ENCODE measurements at regions not wholly inside any gene's neighbourhood (a gene's known extent, or its start where the extent isn't known, plus 50 kb on each side); places are given as distances from the start of the nearest gene placed in this dataset.

- no peak overlapping the region for H3K4me3 ChIP-seq
- TF ChIP-seq CTCF (IDR thresholded peaks at IDR 0.05; ENCODE audit: low read depth, low read length): no peak
- no peak for DNase-seq (ENCODE audit: low read depth in 1 of 2, low spot score in 1 of 2)
- H3K9me3 ChIP-seq (ENCODE audit: low read depth): no peaks in the 10 kb centered on the region
- no peaks in the 10 kb centered on the region for H3K36me3 ChIP-seq
- no peaks in the 10 kb centered on the region for H3K27me3 ChIP-seq
- H3K27ac ChIP-seq: no peak overlapping the region
- no peaks in the 10 kb centered on the region for H3K4me1 ChIP-seq (ENCODE audit: low read depth)
Measured at GRCh38 chr3:151935446-151935845, 62.0 kb downstream of the SUCNR1 start.

GRCh38 chr3:151940481-151940880, 67.0 kb downstream of the SUCNR1 start:
- H3K36me3 ChIP-seq: no peaks in the 10 kb centered on the region
- no peak overlapping the region for H3K27ac ChIP-seq
- H3K9me3 ChIP-seq (ENCODE audit: low read depth): no peaks in the 10 kb centered on the region
- H3K4me1 ChIP-seq (ENCODE audit: low read depth): no peaks in the 10 kb centered on the region
- no peak overlapping the region for H3K4me3 ChIP-seq
- TF ChIP-seq CTCF (IDR thresholded peaks at IDR 0.05; ENCODE audit: low read depth, low read length): no peak
- H3K27me3 ChIP-seq: no peaks in the 10 kb centered on the region
- no peak for DNase-seq (ENCODE audit: low read depth in 1 of 2, low spot score in 1 of 2)

- no peak overlapping the region for H3K27ac ChIP-seq
- no peak overlapping the region for H3K4me3 ChIP-seq
Measured at GRCh38 chr3:151943539-151943938, 70.1 kb downstream of the SUCNR1 start.

GRCh38 chr3:151944356-151944755, 70.9 kb downstream of the SUCNR1 start:
- DNase-seq (ENCODE audit: low read depth in 1 of 2, low spot score in 1 of 2): no peak
- Histone ChIP-seq H3K4me3 (no peak overlapping the region), H3K9me3 (ENCODE audit: low read depth) (no peaks in the 10 kb centered on the region), H3K36me3 (no peaks in the 10 kb centered on the region), H3K27me3 (no peaks in the 10 kb centered on the region), H3K27ac (no peak overlapping the region), H3K4me1 (ENCODE audit: low read depth) (no peaks in the 10 kb centered on the region)
- no peak for TF ChIP-seq CTCF (IDR thresholded peaks at IDR 0.05; ENCODE audit: low read depth, low read length)

More at GRCh38 chr3:151943539-151943938, 70.1 kb downstream of the SUCNR1 start:
- Histone ChIP-seq H3K36me3 (no peaks in the 10 kb centered on the region), H3K27me3 (no peaks in the 10 kb centered on the region), H3K4me1 (ENCODE audit: low read depth) (no peaks in the 10 kb centered on the region), H3K9me3 (ENCODE audit: low read depth) (no peaks in the 10 kb centered on the region)
- no peak for TF ChIP-seq CTCF (IDR thresholded peaks at IDR 0.05; ENCODE audit: low read depth, low read length)
- no peak for DNase-seq (ENCODE audit: low read depth in 1 of 2, low spot score in 1 of 2)

- Histone ChIP-seq H3K27ac (no peak overlapping the region), H3K36me3 (no peaks in the 10 kb centered on the region), H3K9me3 (ENCODE audit: low read depth) (no peaks in the 10 kb centered on the region), H3K4me3 (no peak overlapping the region), H3K27me3 (no peaks in the 10 kb centered on the region), H3K4me1 (ENCODE audit: low read depth) (peaks cover 9% of the 10 kb centered on the region)
- no peak for DNase-seq (ENCODE audit: low read depth in 1 of 2, low spot score in 1 of 2)
- no peak for TF ChIP-seq CTCF (IDR thresholded peaks at IDR 0.05; ENCODE audit: low read depth, low read length)
Measured at GRCh38 chr3:151946606-151947005, 73.2 kb downstream of the SUCNR1 start.

- no peak for DNase-seq (ENCODE audit: low read depth in 1 of 2, low spot score in 1 of 2)
- Histone ChIP-seq H3K36me3 (no peaks in the 10 kb centered on the region), H3K9me3 (ENCODE audit: low read depth) (no peaks in the 10 kb centered on the region), H3K27ac (no peak overlapping the region), H3K4me3 (no peak overlapping the region), H3K27me3 (no peaks in the 10 kb centered on the region), H3K4me1 (ENCODE audit: low read depth) (peaks cover 10% of the 10 kb centered on the region)
- no peak for TF ChIP-seq CTCF (IDR thresholded peaks at IDR 0.05; ENCODE audit: low read depth, low read length)
Measured at GRCh38 chr3:151949706-151950105, 76.3 kb downstream of the SUCNR1 start.

Data from cardiac muscle cell (in vitro differentiated cells and primary cell).